ENCODE measurements at regions not wholly inside any gene's neighbourhood (a gene's known extent, or its start where the extent isn't known, plus 50 kb on each side); places are given as distances from the start of the nearest gene placed in this dataset.

DNA sequence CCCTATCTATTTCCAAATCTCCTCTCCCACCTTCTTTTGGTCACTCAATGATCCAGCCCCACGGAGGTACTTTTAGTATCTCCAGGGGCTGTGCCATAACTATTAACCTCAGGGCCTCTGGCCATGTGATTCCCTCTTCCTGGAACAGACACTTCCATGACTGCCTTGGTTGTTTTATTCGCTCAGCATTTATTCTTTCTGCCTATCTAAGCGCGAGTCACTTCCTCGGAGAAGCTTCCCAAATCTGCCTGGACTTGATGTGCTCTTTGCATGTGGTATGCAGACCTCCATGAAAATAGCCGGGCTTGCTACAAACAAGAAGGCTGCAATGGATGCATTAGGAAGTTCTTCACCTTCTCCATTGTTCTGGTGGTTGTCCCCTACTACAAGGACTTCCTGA, 939.0 kb upstream of the TMEM132C start:
- no peak overlapping the region for H3K4me3 ChIP-seq
- DNase-seq (ENCODE audit: low spot score) (no peak), ATAC-seq (no peak)
- TF ChIP-seq EZH2 (IDR thresholded peaks at IDR 0.05; ENCODE audit: low read depth, unreplicated experiment), result no peak
- TF ChIP-seq, protein P1, sequence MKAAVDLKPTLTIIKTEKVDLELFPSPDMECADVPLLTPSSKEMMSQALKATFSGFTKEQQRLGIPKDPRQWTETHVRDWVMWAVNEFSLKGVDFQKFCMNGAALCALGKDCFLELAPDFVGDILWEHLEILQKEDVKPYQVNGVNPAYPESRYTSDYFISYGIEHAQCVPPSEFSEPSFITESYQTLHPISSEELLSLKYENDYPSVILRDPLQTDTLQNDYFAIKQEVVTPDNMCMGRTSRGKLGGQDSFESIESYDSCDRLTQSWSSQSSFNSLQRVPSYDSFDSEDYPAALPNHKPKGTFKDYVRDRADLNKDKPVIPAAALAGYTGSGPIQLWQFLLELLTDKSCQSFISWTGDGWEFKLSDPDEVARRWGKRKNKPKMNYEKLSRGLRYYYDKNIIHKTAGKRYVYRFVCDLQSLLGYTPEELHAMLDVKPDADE (IDR thresholded peaks at IDR 0.05), result no peak
- TF ChIP-seq ZNF331 (CRISPR knock-in tag; IDR thresholded peaks at IDR 0.05; ENCODE audit: low read depth), result no peak
- TF ChIP-seq, protein P2, sequence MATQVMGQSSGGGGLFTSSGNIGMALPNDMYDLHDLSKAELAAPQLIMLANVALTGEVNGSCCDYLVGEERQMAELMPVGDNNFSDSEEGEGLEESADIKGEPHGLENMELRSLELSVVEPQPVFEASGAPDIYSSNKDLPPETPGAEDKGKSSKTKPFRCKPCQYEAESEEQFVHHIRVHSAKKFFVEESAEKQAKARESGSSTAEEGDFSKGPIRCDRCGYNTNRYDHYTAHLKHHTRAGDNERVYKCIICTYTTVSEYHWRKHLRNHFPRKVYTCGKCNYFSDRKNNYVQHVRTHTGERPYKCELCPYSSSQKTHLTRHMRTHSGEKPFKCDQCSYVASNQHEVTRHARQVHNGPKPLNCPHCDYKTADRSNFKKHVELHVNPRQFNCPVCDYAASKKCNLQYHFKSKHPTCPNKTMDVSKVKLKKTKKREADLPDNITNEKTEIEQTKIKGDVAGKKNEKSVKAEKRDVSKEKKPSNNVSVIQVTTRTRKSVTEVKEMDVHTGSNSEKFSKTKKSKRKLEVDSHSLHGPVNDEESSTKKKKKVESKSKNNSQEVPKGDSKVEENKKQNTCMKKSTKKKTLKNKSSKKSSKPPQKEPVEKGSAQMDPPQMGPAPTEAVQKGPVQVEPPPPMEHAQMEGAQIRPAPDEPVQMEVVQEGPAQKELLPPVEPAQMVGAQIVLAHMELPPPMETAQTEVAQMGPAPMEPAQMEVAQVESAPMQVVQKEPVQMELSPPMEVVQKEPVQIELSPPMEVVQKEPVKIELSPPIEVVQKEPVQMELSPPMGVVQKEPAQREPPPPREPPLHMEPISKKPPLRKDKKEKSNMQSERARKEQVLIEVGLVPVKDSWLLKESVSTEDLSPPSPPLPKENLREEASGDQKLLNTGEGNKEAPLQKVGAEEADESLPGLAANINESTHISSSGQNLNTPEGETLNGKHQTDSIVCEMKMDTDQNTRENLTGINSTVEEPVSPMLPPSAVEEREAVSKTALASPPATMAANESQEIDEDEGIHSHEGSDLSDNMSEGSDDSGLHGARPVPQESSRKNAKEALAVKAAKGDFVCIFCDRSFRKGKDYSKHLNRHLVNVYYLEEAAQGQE (IDR thresholded peaks at IDR 0.05; ENCODE audit: unreplicated experiment), result no peak
- no peak for TF ChIP-seq STAT1 (IDR thresholded peaks at IDR 0.05; ENCODE audit: unreplicated experiment)
- TF ChIP-seq, protein P3, sequence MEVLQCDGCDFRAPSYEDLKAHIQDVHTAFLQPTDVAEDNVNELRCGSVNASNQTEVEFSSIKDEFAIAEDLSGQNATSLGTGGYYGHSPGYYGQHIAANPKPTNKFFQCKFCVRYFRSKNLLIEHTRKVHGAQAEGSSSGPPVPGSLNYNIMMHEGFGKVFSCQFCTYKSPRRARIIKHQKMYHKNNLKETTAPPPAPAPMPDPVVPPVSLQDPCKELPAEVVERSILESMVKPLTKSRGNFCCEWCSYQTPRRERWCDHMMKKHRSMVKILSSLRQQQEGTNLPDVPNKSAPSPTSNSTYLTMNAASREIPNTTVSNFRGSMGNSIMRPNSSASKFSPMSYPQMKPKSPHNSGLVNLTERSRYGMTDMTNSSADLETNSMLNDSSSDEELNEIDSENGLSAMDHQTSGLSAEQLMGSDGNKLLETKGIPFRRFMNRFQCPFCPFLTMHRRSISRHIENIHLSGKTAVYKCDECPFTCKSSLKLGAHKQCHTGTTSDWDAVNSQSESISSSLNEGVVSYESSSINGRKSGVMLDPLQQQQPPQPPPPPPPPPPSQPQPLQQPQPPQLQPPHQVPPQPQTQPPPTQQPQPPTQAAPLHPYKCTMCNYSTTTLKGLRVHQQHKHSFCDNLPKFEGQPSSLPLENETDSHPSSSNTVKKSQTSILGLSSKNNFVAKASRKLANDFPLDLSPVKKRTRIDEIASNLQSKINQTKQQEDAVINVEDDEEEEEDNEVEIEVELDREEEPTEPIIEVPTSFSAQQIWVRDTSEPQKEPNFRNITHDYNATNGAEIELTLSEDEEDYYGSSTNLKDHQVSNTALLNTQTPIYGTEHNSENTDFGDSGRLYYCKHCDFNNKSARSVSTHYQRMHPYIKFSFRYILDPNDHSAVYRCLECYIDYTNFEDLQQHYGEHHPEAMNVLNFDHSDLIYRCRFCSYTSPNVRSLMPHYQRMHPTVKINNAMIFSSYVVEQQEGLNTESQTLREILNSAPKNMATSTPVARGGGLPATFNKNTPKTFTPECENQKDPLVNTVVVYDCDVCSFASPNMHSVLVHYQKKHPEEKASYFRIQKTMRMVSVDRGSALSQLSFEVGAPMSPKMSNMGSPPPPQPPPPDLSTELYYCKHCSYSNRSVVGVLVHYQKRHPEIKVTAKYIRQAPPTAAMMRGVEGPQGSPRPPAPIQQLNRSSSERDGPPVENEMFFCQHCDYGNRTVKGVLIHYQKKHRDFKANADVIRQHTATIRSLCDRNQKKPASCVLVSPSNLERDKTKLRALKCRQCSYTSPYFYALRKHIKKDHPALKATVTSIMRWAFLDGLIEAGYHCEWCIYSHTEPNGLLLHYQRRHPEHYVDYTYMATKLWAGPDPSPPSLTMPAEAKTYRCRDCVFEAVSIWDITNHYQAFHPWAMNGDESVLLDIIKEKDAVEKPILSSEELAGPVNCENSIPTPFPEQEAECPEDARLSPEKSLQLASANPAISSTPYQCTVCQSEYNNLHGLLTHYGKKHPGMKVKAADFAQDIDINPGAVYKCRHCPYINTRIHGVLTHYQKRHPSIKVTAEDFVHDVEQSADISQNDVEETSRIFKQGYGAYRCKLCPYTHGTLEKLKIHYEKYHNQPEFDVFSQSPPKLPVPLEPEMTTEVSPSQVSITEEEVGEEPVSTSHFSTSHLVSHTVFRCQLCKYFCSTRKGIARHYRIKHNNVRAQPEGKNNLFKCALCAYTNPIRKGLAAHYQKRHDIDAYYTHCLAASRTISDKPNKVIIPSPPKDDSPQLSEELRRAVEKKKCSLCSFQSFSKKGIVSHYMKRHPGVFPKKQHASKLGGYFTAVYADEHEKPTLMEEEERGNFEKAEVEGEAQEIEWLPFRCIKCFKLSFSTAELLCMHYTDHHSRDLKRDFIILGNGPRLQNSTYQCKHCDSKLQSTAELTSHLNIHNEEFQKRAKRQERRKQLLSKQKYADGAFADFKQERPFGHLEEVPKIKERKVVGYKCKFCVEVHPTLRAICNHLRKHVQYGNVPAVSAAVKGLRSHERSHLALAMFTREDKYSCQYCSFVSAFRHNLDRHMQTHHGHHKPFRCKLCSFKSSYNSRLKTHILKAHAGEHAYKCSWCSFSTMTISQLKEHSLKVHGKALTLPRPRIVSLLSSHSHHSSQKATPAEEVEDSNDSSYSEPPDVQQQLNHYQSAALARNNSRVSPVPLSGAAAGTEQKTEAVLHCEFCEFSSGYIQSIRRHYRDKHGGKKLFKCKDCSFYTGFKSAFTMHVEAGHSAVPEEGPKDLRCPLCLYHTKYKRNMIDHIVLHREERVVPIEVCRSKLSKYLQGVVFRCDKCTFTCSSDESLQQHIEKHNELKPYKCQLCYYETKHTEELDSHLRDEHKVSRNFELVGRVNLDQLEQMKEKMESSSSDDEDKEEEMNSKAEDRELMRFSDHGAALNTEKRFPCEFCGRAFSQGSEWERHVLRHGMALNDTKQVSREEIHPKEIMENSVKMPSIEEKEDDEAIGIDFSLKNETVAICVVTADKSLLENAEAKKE (CRISPR knock-in tag; IDR thresholded peaks at IDR 0.05), result no peak
- no peak for TF ChIP-seq POLR2AphosphoS5 (IDR thresholded peaks at IDR 0.05; ENCODE audit: low read depth)
- TF ChIP-seq, protein P4, sequence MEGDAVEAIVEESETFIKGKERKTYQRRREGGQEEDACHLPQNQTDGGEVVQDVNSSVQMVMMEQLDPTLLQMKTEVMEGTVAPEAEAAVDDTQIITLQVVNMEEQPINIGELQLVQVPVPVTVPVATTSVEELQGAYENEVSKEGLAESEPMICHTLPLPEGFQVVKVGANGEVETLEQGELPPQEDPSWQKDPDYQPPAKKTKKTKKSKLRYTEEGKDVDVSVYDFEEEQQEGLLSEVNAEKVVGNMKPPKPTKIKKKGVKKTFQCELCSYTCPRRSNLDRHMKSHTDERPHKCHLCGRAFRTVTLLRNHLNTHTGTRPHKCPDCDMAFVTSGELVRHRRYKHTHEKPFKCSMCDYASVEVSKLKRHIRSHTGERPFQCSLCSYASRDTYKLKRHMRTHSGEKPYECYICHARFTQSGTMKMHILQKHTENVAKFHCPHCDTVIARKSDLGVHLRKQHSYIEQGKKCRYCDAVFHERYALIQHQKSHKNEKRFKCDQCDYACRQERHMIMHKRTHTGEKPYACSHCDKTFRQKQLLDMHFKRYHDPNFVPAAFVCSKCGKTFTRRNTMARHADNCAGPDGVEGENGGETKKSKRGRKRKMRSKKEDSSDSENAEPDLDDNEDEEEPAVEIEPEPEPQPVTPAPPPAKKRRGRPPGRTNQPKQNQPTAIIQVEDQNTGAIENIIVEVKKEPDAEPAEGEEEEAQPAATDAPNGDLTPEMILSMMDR (conservative IDR thresholded peaks at IDR 0.05; ENCODE audit: low read depth in 2 of 2), result no peak
- no peak for TF ChIP-seq NANOG (IDR thresholded peaks at IDR 0.05; ENCODE audit: borderline replicate concordance)
- TF ChIP-seq JUNB (IDR thresholded peaks at IDR 0.05; ENCODE audit: unreplicated experiment), result no peak
- no peak for TF ChIP-seq CREB1 (CRISPR knock-in tag; IDR thresholded peaks at IDR 0.05; ENCODE audit: low read depth)
- no peak for TF ChIP-seq ZNF114 (CRISPR knock-in tag; IDR thresholded peaks at IDR 0.05)
- no peak for TF ChIP-seq EZH2phosphoT487 (IDR thresholded peaks at IDR 0.05; ENCODE audit: unreplicated experiment)
- H3K4me1 ChIP-seq (ENCODE audit: insufficient read depth), result no peaks in the 10 kb centered on the region
- no peaks in the 10 kb centered on the region for H3K27me3 ChIP-seq (ENCODE audit: insufficient read depth)
- H3K36me3 ChIP-seq (ENCODE audit: insufficient read depth), result no peaks in the 10 kb centered on the region; the same call in 1 of the 2 replicates
- peaks cover 37% of the 10 kb centered on the region for H3K36me3 Mint-ChIP-seq (ENCODE audit: low read depth)
- no peak overlapping the region for H3K4me2 ChIP-seq
- H3K27ac Mint-ChIP-seq, result no peak overlapping the region
- no peaks in the 10 kb centered on the region for H4K20me1 ChIP-seq (replicated peaks; ENCODE audit: insufficient read depth)
- peaks cover 1% of the 10 kb centered on the region for H3K27me3 Mint-ChIP-seq (ENCODE audit: insufficient read depth, low read depth, poor library complexity)
- 0 out of 2 replicates have a peak, but pooled peaks cover 5% of the 10 kb centered on the region for H3K9me2 ChIP-seq (ENCODE audit: insufficient read depth)
- no peak overlapping the region for H3K4me3 Mint-ChIP-seq
- H2AFZ ChIP-seq, result no peak overlapping the region
- no peaks in the 10 kb centered on the region for H3K79me2 ChIP-seq (replicated peaks; ENCODE audit: insufficient read depth)
- H3K9me3 Mint-ChIP-seq, result peaks cover 95% of the 10 kb centered on the region
- H3F3A ChIP-seq (replicated peaks; ENCODE audit: low read depth), result no peaks in the 10 kb centered on the region
- no peaks in the 10 kb centered on the region for H3K4me1 Mint-ChIP-seq
- no peak overlapping the region for H3K27ac ChIP-seq (ENCODE audit: low read depth)
